GM12878 (cell line): ENCODE measurements at regions not wholly inside any gene's neighbourhood (a gene's known extent, or its start where the extent isn't known, plus 50 kb on each side); places are given as distances from the start of the nearest gene placed in this dataset.
A peak's percentile ranks its signal among the peaks of the same experiment; 100 is the strongest.

Experiments used
- ATAC-seq: fragments of 200-7000 bp; cut with Tn5 transposase; 3 replicates; pipeline ENCODE4 v1.9.1; 2020; ENCODE audit warnings: mild to moderate bottlenecking, moderate library complexity
- BruUV-seq: library from RNA; stranded (reverse); fragments of 400-500 nt; replicated peaks from 2 replicates; lab custom pipeline; 2021; lab: Mats Ljungman, UMichigan
- CTCF ChIA-PET: fragments of 300-600 bp; sonication (Branson Sonifier 250); formaldehyde crosslinking; extraction: SDS; loops from one replicate; lab custom pipeline; 2021; ENCODE audit warnings: inconsistent platforms; lab: Yijun Ruan, JAX
- POLR2A ChIA-PET: fragments of 350-600 bp; formaldehyde crosslinking; extraction: SDS; loops from one replicate; lab custom pipeline; 2021; ENCODE audit warnings: inconsistent platforms; lab: Charles Lee
- RAD21 ChIA-PET: fragments of 300-600 bp; sonication (Branson Sonifier 250); formaldehyde crosslinking; loops from one replicate; lab custom pipeline; 2023; ENCODE audit warnings: antibody characterized with exemption; ENCODE audit not compliant: unreplicated experiment; lab: Charles Lee
- SMC1A ChIA-PET: fragments of 300-600 bp; sonication (Branson Sonifier 250); formaldehyde crosslinking; loops from one replicate; lab custom pipeline; 2023; ENCODE audit not compliant: unreplicated experiment, uncharacterized antibody; lab: Charles Lee
- DNase-seq: peaks from one replicate; pipeline ENCODE4 v3.0.0-alpha.2; 2011; ENCODE audit warnings: low read depth, low spot score
- FAIRE-seq: peaks from 3 replicates; lab custom pipeline; 2011; peaks lifted over from hg19 to GRCh38; lab: Jason Lieb, UNC
- H2AFZ ChIP-seq: 2 replicates; pipeline ENCODE4 v1.6.0; 2011; ENCODE audit warnings: low read depth, low read length, control low read depth; ENCODE audit not compliant: control insufficient read depth
- H3K27ac ChIP-seq: 2 replicates; pipeline ENCODE4 v1.5.1; 2011; ENCODE audit warnings: control low read depth; ENCODE audit not compliant: control insufficient read depth, insufficient read depth
- H3K27me3 ChIP-seq, 2 experiments: replicated peaks in 1 of 2; 2 replicates each; pipeline versions ENCODE4 v1.6.0 to v1.6.1; 2011; ENCODE audit warnings: low read length in 1 of 2; ENCODE audit not compliant: control insufficient read depth in 2 of 2, insufficient read depth in 2 of 2
- H3K36me3 ChIP-seq, 2 experiments: 2 replicates each; pipeline ENCODE4 v1.5.1; 2011; ENCODE audit warnings: low read length in 1 of 2; ENCODE audit not compliant: control insufficient read depth in 2 of 2, insufficient read depth in 2 of 2
- H3K4me1 ChIP-seq: 2 replicates; pipeline ENCODE4 v1.6.1; 2011; ENCODE audit warnings: mild to moderate bottlenecking, low read length, moderate library complexity, mixed read lengths; ENCODE audit not compliant: control insufficient read depth, insufficient read depth
- H3K4me2 ChIP-seq: 2 replicates; pipeline ENCODE4 v1.6.0; 2011; ENCODE audit warnings: control low read depth; ENCODE audit not compliant: control insufficient read depth, insufficient read depth
- H3K4me3 ChIP-seq: fragments of 200-600 bp; sonication (generic); 2 replicates; pipeline ENCODE4 v1.5.1; 2016
- H3K79me2 ChIP-seq: 2 replicates; pipeline ENCODE4 v1.6.0; 2011; ENCODE audit warnings: low read length; ENCODE audit not compliant: control insufficient read depth, insufficient read depth
- H3K9ac ChIP-seq: 2 replicates; pipeline ENCODE4 v1.8.0; 2011; ENCODE audit warnings: low read length, control low read depth, mixed read lengths; ENCODE audit not compliant: control insufficient read depth, insufficient read depth
- H3K9me3 ChIP-seq: replicated peaks from 3 replicates; pipeline ENCODE4 v1.5.1; 2011; ENCODE audit warnings: mild to moderate bottlenecking, low read length; ENCODE audit not compliant: control insufficient read depth, insufficient read depth
- H4K20me1 ChIP-seq: 2 replicates; pipeline ENCODE4 v1.6.0; 2011; ENCODE audit not compliant: control insufficient read depth, insufficient read depth
- CREM ChIP-seq: IDR thresholded peaks from 2 replicates; pipeline ENCODE4 v1.6.1; 2014; ENCODE audit warnings: antibody characterized with exemption, low read depth
- GABPA ChIP-seq: IDR thresholded peaks from 2 replicates; pipeline ENCODE4 v1.6.1; 2014; ENCODE audit warnings: antibody characterized with exemption, low read depth, mild to moderate bottlenecking, inconsistent platforms
- HCFC1 ChIP-seq: fragments of 150-350 bp; IDR thresholded peaks from 2 replicates; pipeline ENCODE4 v1.6.1; 2014; ENCODE audit warnings: low read length
- HDGF ChIP-seq: fragments of 450-650 bp; IDR thresholded peaks from 2 replicates; pipeline ENCODE4 v1.6.1; 2016; ENCODE audit warnings: antibody characterized with exemption
- MTA2 ChIP-seq: fragments of 450-650 bp; IDR thresholded peaks from 2 replicates; pipeline ENCODE4 v1.6.1; 2016; ENCODE audit warnings: low read depth, mild to moderate bottlenecking, moderate library complexity
- PML ChIP-seq: IDR thresholded peaks from 2 replicates; pipeline ENCODE4 v1.6.1; 2012; ENCODE audit warnings: low read length, inconsistent platforms
- RAD21 ChIP-seq: IDR thresholded peaks from 2 replicates; pipeline ENCODE4 v1.6.1; 2011; ENCODE audit warnings: mild to moderate bottlenecking, low read depth, low read length, moderate library complexity; ENCODE audit not compliant: insufficient read depth
- RELA ChIP-seq: fragments of 450-650 bp; IDR thresholded peaks from 2 replicates; pipeline ENCODE4 v1.8.0; 2014; ENCODE audit warnings: borderline replicate concordance; ENCODE audit not compliant: partially characterized antibody
- SREBF1 ChIP-seq: IDR thresholded peaks from 2 replicates; pipeline ENCODE4 v1.6.1; 2012; ENCODE audit warnings: mild to moderate bottlenecking, low read length
- TARDBP ChIP-seq: IDR thresholded peaks from 2 replicates; pipeline ENCODE4 v1.6.1; 2016; ENCODE audit warnings: borderline replicate concordance
- YY1 ChIP-seq: IDR thresholded peaks from 2 replicates; pipeline ENCODE4 v1.6.1; 2011; ENCODE audit warnings: low read depth, mild to moderate bottlenecking, low read length
- ZNF207 ChIP-seq: fragments of 450-650 bp; IDR thresholded peaks from 2 replicates; pipeline ENCODE4 v1.6.1; 2014; ENCODE audit warnings: antibody characterized with exemption, mild to moderate bottlenecking, borderline replicate concordance
- WGBS: methylation state at CpG from one replicate; pipeline ENCODE4 v1.1.6; 2016; ENCODE audit warnings: low lambda C conversion rate; ENCODE audit not compliant: insufficient replicate concordance, insufficient coverage; ENCODE audit errors: missing lambda C conversion rate; 5-methylcytosine and 5-hydroxymethylcytosine counted together
- in situ Hi-C: fragments of 300-500 bp; cut with MboI; formaldehyde crosslinking; loops from 9 replicates; pipeline ENCODE4 v1.14.3; 2018; ENCODE audit warnings: mixed read lengths
- intact Hi-C: fragments of 100-400 bp; cut with micrococcal nuclease; formaldehyde crosslinking; loops from one replicate; pipeline ENCODE4 v1.14.2; 2022; ENCODE audit not compliant: unreplicated experiment
- TF ChIP-seq, protein P1 (sequence below): IDR thresholded peaks from 2 replicates; pipeline ENCODE4 v1.6.1; 2012; ENCODE audit warnings: low read depth, low read length, improper control_type of control experiment
- TF ChIP-seq, protein P2 (sequence below): IDR thresholded peaks from 2 replicates; pipeline ENCODE4 v1.6.1; 2012; ENCODE audit warnings: low read depth, low read length, improper control_type of control experiment
- TF ChIP-seq, protein P3 (sequence below): fragments of 450-650 bp; formaldehyde crosslinking; IDR thresholded peaks from 2 replicates; pipeline ENCODE4 v1.4.0; 2022; ENCODE audit warnings: mild to moderate bottlenecking, moderate library complexity

DNA sequence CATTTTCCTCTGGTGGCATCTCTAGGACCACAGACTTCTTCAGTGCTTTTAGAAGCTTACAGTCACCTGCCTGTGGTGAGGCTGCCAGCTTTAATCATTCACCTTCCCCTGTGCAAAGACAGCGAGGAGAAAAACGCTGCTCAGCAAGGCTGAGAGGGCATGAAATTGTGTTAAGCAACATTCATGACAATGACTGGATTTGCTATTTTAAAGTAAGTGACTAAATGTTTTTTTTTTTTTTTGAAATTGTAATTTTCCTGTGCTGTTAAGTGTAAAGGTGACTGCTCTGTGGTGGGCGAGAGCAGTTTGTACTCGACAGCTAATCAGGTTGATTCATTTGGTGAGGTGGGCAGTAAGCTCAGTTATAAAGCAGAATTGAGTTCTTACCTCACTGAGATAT is 240.4 kb downstream of the NSUN3 start:
- CTCF ChIA-PET = interaction anchor here (2.0 kb wide), 1 partner anchor 54 kb away, joined by 8 read pairs; no protein-coding TSS in a partner anchor
- Histone ChIP-seq H2AFZ (no peak overlapping the region), H3K9ac (no peak overlapping the region), H3K27me3 (no peaks in the 10 kb centered on the region; a peak in 1 of 4 replicates), H4K20me1 (no peaks in the 10 kb centered on the region), H3K9me3 (no peaks in the 10 kb centered on the region), H3K4me2 (no peak overlapping the region), H3K36me3 (no peaks in the 10 kb centered on the region), H3K79me2 (no peaks in the 10 kb centered on the region), H3K4me3 (no peak overlapping the region), H3K4me1 (no peaks in the 10 kb centered on the region), H3K27ac (no peak overlapping the region)
- in situ Hi-C loops = no loop called here
- BruUV-seq = no TSS peak
- ATAC-seq (no peak), DNase-seq (no peak), FAIRE-seq (no peak)
- RAD21 ChIA-PET = no interaction called here
- SMC1A ChIA-PET = no interaction called here
- POLR2A ChIA-PET = no interaction called here
- no peak for TF ChIP-seq HDGF
- TF ChIP-seq PML = no peak
- TF ChIP-seq, protein P1, sequence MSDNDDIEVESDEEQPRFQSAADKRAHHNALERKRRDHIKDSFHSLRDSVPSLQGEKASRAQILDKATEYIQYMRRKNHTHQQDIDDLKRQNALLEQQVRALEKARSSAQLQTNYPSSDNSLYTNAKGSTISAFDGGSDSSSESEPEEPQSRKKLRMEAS = no peak
- TF ChIP-seq, protein P2, sequence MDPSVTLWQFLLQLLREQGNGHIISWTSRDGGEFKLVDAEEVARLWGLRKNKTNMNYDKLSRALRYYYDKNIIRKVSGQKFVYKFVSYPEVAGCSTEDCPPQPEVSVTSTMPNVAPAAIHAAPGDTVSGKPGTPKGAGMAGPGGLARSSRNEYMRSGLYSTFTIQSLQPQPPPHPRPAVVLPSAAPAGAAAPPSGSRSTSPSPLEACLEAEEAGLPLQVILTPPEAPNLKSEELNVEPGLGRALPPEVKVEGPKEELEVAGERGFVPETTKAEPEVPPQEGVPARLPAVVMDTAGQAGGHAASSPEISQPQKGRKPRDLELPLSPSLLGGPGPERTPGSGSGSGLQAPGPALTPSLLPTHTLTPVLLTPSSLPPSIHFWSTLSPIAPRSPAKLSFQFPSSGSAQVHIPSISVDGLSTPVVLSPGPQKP = no peak
- TF ChIP-seq CREM = no peak
- TF ChIP-seq ZNF207 = no peak
- TF ChIP-seq RELA = no peak
- TF ChIP-seq HCFC1 = no peak
- intact Hi-C loops = no loop called here
- 41% methylated on average over 4 of the region's 4 CpGs for WGBS

DNA sequence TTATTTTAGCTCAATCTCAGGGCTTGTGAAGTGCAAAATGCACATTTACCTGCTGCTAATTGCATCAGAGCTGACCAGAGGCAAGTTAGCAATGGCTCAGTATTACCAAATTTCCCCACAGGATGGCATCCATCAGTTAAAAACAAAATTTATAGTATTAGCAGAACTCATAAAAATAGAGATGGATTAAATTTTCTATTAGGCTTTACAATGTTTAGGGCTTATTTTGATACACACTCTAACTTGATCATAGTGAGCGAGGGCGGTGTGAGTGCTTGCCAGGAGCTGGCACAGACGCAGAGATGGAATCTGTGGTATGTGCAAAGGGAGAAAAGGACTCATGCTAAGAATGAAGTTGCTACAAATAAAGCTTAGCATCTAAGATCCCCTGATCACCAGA is 241.0 kb downstream of the NSUN3 start:
- no peaks in the 10 kb centered on the region; a peak in 1 of 4 replicates for H3K27me3 ChIP-seq
- RAD21 ChIA-PET = no interaction called here
- WGBS = 66% methylated on average over 3 of the region's 3 CpGs
- no peak overlapping the region for H3K4me2 ChIP-seq
- no peak overlapping the region for H3K4me3 ChIP-seq
- H2AFZ ChIP-seq = no peak overlapping the region
- SMC1A ChIA-PET = no interaction called here
- BruUV-seq = no TSS peak
- H3K36me3 ChIP-seq = no peaks in the 10 kb centered on the region
- POLR2A ChIA-PET = no interaction called here
- CTCF ChIA-PET = no interaction called here
- H4K20me1 ChIP-seq = no peaks in the 10 kb centered on the region
- no peak overlapping the region for H3K9ac ChIP-seq
- no peaks in the 10 kb centered on the region for H3K9me3 ChIP-seq
- in situ Hi-C loops = no loop called here
- no peaks in the 10 kb centered on the region for H3K4me1 ChIP-seq
- no peaks in the 10 kb centered on the region for H3K79me2 ChIP-seq
- TF ChIP-seq YY1 (no peak), RAD21 (0 out of 2 replicates have a peak, but pooled peaks have one; percentile 5), TARDBP (no peak), GABPA (no peak), MTA2 (no peak), ZNF207 (no peak), SREBF1 (no peak)
- TF ChIP-seq, protein P3, sequence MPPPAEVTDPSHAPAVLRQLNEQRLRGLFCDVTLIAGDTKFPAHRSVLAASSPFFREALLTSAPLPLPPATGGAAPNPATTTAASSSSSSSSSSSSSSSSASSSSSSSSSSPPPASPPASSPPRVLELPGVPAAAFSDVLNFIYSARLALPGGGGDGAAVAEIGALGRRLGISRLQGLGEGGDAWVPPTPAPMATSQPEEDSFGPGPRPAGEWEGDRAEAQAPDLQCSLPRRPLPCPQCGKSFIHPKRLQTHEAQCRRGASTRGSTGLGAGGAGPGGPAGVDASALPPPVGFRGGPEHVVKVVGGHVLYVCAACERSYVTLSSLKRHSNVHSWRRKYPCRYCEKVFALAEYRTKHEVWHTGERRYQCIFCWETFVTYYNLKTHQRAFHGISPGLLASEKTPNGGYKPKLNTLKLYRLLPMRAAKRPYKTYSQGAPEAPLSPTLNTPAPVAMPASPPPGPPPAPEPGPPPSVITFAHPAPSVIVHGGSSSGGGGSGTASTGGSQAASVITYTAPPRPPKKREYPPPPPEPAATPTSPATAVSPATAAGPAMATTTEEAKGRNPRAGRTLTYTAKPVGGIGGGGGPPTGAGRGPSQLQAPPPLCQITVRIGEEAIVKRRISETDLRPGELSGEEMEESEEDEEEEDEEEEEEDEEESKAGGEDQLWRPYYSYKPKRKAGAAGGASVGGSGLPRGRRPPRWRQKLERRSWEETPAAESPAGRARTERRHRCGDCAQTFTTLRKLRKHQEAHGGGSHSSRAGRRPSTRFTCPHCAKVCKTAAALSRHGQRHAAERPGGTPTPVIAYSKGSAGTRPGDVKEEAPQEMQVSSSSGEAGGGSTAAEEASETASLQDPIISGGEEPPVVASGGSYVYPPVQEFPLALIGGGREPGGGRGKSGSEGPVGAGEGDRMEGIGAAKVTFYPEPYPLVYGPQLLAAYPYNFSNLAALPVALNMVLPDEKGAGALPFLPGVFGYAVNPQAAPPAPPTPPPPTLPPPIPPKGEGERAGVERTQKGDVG = no peak
- ATAC-seq = no peak
- DNase-seq = no peak
- no peak overlapping the region for H3K27ac ChIP-seq
- intact Hi-C loops = no loop called here
- FAIRE-seq = no peak
